ENCODE measurements at regions not wholly inside any gene's neighbourhood (a gene's known extent, or its start where the extent isn't known, plus 50 kb on each side); places are given as distances from the start of the nearest gene placed in this dataset.

DNA sequence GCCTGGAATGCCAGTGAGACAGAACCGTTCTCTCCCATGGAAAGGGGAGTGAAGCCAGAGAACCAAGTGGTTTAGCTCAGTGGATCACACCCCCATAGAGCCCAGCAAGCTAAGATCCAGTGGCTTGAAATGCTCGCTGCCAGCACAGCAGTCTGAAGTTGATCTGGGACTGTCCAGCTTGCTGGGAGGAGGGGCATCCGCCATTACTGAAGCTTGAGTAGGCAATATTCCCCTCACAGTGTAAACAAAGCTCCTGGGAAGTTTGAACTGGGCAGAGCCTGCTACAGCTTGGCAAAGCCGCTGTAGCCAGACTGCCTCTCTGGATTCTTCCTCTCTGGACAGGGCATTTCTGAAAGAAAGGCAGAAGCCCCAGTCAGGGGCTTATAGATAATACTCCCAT, 374.3 kb upstream of the DCN start:
- TF ChIP-seq CTCF (IDR thresholded peaks at IDR 0.05; ENCODE audit: borderline replicate concordance): no peak
- intact Hi-C loops (cut with micrococcal nuclease): no loop called here
- no peak for DNase-seq

GRCh38 chr12:91555436-91556415, 373.1 kb upstream of the DCN start:
- Histone ChIP-seq H3K27ac (replicated peaks) (no peak overlapping the region), H3K4me3 (no peak overlapping the region), H3K9me3 (replicated peaks) (peaks cover 31% of the 10 kb centered on the region), H3K36me3 (no peaks in the 10 kb centered on the region), H3K27me3 (ENCODE audit: low read depth) (peaks cover 4% of the 10 kb centered on the region), H3K4me1 (no peaks in the 10 kb centered on the region)
- DNase-seq: no peak
- no peak for TF ChIP-seq CTCF (IDR thresholded peaks at IDR 0.05; ENCODE audit: borderline replicate concordance)
- intact Hi-C loops (cut with micrococcal nuclease): no loop called here

More for the DNA sequence above, 374.3 kb upstream of the DCN start:
- Histone ChIP-seq H3K27me3 (ENCODE audit: low read depth) (peaks cover 4% of the 10 kb centered on the region), H3K4me3 (no peak overlapping the region), H3K36me3 (no peaks in the 10 kb centered on the region), H3K4me1 (no peaks in the 10 kb centered on the region), H3K27ac (replicated peaks) (no peak overlapping the region), H3K9me3 (replicated peaks) (peaks cover 31% of the 10 kb centered on the region)

DNA sequence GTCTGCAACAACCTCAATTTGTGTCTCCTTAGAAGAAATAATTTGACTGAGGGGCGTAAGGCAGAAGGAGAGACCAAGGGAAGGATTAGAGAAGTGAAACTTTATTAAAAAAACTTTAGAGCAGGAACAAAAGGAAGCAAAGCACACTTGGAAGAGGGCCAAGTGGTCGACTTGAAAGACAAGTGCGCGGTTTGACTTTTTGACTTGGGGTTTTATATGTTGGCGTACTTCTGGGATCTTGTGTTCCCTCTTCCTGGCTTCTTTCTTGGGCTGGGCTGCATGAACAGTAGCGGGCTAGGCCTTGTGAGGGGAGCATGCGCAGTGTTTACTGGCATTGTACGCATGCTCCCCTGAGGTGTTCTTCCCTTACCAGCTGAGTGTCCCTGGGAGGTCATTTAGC, 369.3 kb upstream of the DCN start:
- Histone ChIP-seq H3K27ac (replicated peaks) (no peak overlapping the region), H3K4me3 (no peak overlapping the region), H3K27me3 (ENCODE audit: low read depth) (peaks cover 4% of the 10 kb centered on the region), H3K4me1 (no peaks in the 10 kb centered on the region), H3K9me3 (replicated peaks) (peaks cover 19% of the 10 kb centered on the region), H3K36me3 (no peaks in the 10 kb centered on the region)
- DNase-seq: no peak
- intact Hi-C loops (cut with micrococcal nuclease): no loop called here
- TF ChIP-seq CTCF (IDR thresholded peaks at IDR 0.05; ENCODE audit: borderline replicate concordance): no peak

GRCh38 chr12:91551242-91551641, 368.6 kb upstream of the DCN start:
- Histone ChIP-seq H3K9me3 (replicated peaks) (peaks cover 19% of the 10 kb centered on the region), H3K27ac (replicated peaks) (no peak overlapping the region), H3K4me1 (no peaks in the 10 kb centered on the region), H3K27me3 (ENCODE audit: low read depth) (peaks cover 4% of the 10 kb centered on the region), H3K4me3 (no peak overlapping the region), H3K36me3 (no peaks in the 10 kb centered on the region)
- TF ChIP-seq CTCF (IDR thresholded peaks at IDR 0.05; ENCODE audit: borderline replicate concordance): no peak
- intact Hi-C loops (cut with micrococcal nuclease): no loop called here
- no peak for DNase-seq

DNA sequence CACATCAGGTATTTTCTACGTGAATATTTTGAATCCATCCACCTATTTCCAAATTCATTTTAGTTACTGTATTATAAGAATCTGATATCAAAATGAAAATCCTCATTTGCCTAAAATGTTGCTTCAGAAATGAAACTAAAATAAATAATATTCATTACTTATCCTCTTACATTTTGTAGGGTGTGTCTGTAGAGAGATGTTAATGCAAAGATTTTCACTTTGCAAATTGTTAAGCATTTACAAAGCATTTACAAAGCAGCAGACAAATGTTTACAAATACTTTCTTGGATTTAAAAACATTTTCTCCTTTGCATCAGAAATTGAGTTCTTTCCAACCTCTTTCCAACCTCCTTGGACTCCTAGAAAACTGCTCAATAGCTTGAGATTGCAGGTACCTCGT, 360.0 kb upstream of the DCN start:
- no peak for DNase-seq
- intact Hi-C loops (cut with micrococcal nuclease): no loop called here
- no peak for TF ChIP-seq CTCF (IDR thresholded peaks at IDR 0.05; ENCODE audit: borderline replicate concordance)
- Histone ChIP-seq H3K27me3 (ENCODE audit: low read depth) (no peaks in the 10 kb centered on the region), H3K4me3 (no peak overlapping the region), H3K9me3 (replicated peaks) (no peaks in the 10 kb centered on the region), H3K36me3 (no peaks in the 10 kb centered on the region), H3K4me1 (no peaks in the 10 kb centered on the region), H3K27ac (replicated peaks) (no peak overlapping the region)

Data from left ventricle myocardium inferior (tissue), 1 donor.